ENCODE measurements at regions not wholly inside any gene's neighbourhood (a gene's known extent, or its start where the extent isn't known, plus 50 kb on each side); places are given as distances from the start of the nearest gene placed in this dataset.

DNA sequence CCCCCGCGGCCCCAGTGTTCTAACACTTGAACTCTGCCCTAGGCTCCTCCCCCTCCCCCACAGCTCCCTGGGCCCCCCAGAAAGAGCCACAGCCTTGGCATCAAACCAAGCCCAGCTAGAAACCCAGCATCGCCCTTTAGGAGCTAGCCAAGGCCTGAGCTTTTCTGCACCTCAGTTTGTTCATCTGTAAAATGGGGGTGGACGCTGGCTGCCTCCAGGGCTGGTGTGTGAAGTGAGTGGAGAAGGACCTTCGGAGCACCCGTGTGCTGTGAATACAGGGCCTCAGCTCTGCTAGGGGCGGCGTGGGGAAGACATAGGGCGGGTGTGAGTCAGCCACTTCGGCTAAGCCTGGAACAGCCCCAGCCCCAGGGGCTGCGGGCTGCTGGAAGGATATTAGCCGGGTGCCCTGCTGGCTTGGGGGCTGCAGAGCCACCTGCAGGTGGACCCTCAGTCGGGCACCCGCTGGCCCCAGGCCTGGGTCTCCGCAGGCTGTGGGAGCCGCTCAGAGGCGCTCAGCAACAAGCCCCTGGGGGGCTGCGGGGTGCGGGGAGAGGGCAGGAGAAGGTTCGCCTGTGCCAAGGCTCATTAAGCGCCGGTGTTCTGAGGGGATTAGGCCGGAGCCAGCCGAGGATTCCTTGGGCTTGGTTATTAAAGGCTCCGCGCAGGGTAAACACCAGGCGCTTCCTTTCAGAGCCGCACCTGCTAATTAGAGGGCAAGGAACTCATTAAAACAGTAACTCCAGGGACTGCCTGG, 217.0 kb upstream of the CIBAR2 start:
- no peak for DNase-seq

DNA sequence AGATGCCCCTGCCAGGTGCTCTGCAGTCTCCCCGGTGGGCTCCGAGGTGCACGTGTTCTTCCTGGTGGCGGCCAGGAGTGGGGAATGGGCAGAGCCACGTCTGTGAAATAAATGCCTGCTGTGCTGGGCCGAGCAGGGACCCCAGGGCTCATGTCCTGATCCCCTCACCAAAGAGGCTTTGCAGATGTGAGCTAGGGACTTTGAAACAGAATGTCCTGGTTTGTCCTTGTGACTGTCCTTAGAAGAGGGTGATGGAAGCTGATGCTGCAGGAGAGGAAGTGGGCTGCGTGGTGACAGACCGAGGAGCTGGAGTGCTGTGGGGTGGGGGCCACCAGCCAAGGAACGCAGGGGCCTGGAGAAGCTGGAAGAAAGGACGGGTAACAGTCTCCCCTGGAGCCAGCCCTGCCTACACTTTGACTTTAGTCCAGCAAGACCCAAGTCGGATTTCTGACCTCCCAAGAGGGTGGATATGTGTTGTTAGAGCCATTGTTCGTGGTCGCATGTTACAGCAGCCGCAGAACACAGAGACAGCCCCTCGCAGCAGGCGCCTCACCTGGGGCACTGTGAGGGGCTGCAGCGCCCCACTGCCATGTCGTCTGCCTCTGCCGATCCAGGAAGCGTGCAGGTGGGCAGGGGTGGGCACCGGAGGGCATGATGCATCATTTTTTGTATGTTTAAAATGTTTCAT, 217.9 kb upstream of the CIBAR2 start:
- no peak for DNase-seq

DNA sequence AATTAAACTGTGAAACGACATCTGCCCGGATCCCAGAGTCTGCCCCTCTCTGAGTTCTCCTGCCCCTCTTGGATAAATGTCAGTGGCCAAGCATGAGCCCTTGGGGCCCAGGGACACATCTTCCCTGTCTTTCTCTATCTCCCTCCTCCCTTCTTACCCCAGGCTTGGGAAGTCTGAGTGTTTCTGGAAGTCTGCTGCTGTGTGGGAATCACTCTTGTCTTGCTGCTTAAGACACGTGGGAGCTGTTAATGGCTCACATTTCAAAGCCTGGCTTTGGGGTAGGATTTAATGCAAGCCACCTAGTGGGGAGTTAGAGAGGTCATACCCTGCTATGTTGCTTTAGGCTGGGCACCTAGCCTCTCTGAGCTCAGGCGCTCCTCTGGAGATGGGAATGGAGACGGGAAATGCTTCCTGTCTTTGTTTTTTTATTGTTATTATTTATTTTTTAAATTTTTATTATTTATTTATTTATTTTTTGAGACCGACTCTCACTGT, 218.5 kb upstream of the CIBAR2 start:
- peak in 3 of 6 experiments; percentile 25 to 53 (median 46) for DNase-seq

DNA sequence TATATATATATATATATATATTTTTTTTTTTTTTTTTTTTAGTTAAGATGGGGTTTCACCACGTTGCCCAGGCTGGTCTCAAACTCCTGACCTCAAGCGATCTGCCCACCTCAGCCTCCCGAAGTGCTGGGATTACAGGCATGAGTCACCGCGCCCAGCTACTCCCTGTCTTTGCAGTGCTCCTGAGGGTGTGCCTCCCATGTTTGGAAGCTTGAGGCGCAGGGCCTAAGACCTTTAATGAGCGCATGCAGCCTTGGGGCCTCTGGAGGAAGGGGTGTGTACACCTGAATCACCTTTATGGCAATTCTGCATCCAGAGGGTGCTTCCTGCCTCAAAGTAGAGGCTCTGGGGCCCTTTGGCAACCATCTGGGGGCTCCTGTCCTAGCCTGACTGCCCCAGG, 219.4 kb upstream of the CIBAR2 start:
- DNase-seq = no peak

DNA sequence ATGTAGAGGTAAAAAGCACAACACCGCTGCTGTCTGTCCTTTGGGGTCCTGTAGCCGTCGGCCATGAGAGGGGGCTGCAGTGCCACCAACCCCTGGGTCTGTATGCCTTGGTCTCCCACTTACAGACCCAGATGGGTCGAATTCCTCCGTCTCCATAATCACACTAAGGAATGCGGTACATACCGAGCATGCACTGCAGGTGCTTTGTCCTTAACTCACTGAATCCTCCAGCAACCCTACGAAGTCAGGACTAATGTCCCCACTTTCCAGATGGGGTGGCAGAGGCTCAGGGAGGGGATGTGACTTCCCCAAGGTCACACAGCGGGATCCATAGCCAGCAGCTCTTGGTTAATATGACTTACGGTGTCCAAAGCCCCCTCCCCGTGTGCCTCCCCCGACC, 219.9 kb upstream of the CIBAR2 start:
- no peak for DNase-seq

DNA sequence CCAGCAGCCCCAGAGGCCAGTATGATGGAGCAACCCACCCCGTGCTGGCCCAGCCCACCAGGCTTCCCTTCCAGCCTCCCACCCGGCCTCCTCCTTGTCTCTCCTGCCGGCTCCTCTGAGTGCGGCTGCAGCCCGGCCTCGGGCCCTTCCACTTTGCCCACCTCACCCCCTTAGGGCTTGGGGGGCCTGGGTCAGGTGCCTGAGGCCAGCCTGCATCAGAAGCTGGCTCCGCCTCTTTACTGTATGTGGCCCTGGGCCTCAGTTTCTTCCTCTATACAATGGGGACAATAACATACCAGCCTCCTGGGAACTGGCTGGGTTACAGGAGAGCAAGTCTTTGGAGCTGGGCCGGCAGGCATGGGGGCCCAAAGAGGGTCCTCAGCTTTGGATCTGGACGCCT, 221.1 kb upstream of the CIBAR2 start:
- DNase-seq = peak in 1 of 6 experiments; percentile 7

DNA sequence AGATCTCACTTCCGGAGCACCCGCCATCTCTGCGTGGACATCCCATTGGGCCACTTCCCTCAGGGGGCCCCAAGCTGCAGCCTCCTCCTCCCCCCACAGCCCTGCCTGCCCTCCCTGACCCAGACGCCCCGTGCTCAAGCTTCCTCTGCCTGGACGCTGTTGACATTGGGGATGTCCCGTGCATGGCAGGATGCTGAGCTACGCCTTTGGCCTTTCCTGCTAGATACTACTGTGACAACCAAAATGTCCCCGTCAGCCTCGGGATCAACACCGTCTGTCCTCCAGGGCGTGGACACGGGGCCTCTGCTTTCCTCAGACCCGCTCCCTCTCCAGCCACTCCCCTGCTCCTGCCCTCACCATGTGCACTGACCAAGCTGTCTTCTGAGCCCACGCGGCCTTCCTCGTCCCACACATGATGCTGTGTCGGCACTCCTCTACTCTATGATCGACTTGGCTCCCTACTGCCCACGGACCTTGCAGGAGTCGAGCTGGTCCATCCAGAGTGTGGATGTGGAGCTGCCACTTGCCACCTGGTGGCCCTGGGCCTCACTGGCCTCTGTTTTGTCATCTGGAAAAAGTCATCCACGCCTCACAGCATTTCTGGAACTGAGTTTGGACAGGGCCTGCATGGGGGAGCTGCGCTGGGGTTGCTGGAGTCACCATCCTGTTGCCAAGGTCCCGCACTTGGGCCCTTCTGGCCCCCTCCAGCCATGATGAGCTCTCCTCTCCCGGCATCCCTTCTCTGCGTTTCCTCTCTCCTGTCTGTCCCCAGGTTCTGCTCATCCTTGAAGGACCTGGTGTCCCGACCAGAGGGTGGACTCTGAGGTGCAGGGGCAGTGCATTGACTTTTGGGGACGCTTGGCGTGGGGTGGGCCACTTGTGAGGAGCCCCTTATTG, 221.7 kb upstream of the CIBAR2 start:
- no peak for DNase-seq

DNA sequence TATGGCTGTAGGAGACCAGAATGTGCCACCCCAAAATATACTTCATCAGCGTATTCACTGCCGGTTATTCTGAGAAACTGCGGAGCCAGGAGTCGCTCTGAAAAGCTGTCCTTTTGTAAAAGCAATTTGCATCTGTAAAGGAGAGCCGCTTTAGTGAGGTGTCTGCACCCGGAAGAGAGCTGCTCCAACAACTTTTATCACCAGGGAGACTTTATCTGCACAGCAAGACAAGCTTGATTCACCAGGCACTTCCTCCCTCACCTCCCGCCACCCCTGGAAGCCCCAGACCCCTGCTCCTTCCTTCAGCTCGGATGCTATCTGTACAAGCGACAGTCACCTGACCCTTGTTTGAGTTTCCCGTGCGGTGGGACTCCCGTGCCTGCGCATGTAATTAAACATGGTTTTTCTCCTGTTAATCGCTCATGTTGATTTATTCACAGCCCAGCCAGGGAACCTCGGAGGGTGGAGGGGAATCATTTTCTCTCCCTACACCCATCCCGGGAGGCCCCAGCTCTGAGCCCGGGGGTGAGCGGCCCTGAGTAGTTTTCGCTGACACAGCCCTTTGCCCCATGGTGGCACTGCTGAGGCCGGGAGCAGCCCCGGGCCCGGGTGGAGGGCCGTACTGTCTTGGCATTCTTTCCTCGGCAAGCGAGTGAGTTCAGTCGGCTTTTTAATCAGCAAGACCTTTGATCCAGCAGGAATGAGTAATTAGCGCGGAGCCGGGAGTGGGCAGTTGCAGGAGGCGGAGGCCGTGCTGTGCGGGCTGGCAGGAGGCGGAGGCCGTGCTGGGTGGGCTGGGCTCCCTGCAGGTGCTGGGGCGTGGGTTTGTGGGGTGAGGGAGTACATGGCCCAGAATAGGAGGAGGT, 222.7 kb upstream of the CIBAR2 start:
- peak in 5 of 6 experiments; percentile 22 to 70 (median 35) for DNase-seq

DNA sequence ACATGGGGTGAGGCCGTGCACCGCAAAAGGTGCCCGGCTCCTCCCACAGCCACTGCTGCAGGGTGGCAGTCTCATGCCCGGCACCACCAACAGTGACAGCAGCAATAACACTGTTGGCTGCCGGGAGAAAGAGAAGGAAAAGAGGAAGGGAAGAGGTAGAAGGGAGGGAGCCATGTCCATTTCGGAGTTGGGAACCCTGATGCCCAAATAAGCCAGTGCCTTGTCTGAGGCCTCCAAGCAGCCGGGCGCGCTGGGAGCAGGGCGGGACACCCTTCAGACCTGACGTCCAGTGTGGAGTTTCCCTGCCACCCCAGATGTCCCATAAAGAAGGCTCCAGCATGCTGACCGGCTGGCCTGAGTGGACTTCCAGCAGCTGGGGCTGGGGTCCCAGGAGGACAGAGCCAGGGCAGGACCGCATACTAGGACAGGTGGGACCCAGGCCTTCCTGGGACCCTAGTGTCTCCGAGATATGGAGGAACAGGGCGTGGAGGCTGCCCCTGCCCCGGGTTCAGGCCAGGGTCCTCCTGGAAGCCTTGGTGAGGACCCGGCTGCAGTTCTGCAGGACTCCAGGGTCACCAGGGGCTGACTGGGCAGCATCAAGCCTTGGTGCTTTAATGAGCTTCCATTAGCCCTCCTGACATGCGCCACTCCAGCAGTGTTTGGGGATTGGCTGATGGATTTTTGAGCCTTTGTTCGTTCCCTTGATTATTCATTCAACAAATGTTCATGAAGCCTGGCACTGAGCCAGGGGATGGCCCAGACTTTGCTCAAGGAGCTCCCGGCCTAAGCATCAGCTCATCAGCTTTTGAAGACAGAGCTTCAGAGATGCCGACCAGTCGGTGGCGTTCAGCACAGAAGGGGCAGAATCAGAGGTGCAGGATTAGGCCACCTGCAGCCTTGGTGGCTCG, 223.6 kb upstream of the CIBAR2 start:
- no peak for DNase-seq

DNA sequence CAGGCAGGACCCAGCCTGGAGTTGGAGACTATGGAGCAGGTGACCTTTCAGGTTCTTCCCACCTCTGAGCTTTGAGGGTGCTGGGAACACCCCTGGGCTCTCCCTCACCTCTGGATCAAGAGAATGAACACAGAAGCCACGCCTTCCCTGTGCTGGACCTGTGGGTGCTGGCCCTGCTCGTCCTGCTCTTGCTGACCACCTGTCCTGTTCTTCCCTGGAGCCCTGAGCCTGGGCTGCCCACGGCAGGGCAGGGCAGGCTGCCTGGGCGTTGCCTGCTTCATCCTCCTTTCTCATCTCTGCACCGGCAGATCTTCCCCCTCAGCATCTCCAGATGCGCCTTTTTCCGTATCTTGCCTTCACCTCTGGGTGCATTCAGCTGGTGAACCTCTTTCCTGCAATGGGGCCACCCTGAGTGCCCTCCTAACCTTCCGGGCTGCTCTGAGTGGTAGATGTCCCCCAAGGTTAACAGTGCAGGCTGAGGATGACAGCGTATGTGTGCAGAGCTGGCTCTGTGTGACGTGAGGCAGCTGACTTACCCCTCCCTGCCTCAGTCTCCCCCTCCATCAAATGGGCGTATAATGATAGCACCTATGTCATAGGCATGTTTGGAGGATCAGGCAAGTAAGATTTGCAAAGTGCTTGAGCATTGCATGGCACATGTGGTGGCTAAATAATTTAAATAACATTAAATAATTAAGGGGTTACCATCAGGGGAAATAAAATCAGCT, 225.8 kb upstream of the CIBAR2 start:
- DNase-seq = no peak

DNA sequence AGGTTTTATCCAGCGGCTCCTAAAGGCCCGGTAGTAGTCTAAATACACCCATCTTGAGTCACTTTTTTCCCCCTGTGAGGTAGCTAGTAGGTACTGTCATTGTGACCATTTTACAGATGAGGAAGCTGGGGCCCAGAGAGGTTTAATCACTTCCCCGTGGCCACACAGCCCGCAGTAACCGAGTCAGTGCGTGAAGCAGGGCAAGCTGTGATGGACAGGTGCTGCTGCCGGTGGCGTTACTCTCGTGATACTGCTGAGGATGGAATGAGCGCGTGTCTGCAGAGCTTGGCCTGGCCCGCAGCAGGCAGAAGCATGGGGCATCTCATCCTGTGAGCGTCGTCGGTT, 226.3 kb upstream of the CIBAR2 start:
- no peak for DNase-seq

DNA sequence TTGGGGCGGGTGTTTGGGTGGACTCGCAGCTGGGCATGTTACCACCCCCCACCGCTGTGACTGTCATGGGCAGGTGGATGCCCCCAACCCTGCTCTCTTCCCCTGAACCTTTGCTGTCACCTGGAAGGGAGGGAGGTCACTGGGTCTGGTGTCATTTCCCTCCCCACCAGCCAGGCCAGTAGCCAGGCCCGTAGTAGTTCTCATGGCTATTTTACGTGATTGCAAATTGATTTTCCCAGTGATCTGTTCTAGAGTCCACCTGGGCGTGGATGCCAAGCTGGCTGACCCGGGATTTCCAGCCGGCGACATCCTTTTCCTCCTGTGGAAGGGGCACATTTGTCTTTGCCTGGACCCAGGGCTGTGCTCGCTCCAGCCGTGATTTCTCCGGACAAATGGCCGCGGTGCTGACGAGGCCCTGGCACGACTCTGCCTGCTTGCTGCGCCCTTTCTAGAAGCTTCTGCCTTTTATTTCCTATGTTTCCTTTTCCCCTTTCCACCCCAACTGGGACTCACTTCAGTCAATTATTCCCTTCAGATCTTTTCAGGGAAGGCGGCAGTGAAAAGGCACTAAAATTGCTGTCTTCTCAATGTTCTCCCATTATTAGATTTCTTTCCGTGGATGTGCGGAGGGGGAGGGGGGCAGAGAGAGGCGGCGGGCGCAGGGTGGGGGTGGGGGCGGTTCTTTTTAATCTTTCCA, 226.9 kb upstream of the CIBAR2 start:
- DNase-seq = no peak

DNA sequence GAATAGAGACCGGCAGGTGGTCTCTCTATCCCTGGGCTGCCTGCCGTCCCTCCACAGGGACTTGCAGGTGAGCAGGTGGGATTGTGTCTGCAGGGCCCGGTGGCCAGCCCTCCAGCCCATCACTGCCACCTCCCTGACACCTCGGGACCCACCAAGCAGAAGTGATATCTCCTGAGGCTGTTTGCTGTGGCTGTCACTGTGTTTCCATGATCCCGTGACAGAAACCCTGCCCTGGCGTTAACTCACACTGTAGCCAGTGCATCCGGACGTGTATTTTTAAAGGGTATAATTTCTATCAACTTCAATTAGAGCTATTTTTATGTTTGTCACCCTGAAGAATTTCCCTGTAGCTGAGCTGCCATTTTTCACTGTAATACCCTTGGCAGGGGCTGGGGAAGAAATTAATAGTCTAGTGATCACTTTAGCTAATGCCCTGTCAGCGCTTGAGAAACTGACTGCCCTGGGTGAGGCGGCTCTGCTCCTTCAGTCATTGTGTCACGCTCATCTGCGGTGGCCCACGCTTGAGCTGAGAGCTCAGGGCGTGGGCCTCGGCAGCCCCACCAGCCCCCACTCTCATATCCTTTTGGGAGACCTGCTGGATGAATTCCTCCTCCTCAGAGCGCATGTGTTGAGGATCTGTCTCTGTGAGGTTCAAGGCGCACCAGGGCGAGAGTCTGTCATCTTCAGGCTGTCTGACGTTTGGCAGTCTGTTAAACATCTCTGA, 229.9 kb upstream of the CIBAR2 start:
- DNase-seq = no peak

DNA sequence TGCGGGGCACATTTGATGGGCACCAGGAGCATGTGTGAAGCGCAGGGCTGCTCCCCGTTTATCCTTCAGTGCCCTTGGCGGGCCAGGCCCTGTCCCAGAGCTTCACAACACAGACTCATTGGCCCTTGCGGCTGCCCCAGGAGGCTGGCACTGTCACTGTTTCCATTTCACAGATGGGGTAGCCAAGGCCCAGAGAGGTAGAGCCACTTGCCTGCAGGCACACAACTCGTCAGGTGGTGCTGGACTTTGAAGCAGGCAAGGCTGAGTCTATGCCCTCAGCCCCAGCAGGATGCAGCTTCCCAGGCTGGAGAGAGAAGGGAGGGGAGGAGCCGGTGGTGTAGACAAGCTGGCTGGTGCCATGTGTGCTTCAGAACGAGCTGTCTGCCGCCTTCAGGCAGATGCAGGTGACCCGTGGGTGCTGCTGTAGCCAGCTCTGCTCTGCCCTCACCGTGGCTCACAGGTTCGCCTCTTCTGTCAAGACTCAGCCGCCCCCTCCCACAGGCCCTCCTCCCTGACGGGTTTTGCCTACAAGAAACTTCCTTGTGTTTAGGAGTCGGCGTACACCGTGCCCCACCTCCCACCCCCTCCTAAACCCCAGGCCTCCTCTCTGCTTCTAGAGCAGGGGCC, 232.3 kb upstream of the CIBAR2 start:
- DNase-seq = no peak

DNA sequence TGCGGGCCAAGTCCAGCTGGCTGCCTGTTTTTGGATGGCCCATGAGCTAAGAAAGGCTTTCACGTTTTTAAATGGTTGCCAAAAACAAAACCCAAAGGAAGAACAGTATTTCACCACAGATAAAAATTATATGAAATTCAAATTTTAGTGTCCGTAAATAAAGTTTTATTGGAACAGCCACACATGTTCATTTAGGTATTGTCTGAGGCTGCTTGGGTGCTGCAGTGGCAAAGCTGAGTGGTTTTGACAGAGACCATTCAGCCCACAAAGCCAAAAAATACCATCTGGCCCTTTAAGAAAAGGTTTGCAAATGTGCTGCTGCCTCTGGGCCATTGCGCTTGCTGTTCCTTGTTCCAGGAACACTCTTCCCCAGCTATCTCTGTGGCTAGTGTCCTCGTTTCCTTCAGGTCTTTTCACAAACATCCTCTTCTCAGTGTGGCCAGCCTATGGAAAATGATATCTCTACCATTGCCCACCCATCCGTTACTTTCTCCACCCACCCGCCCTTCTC, 232.9 kb upstream of the CIBAR2 start:
- DNase-seq = no peak

DNA sequence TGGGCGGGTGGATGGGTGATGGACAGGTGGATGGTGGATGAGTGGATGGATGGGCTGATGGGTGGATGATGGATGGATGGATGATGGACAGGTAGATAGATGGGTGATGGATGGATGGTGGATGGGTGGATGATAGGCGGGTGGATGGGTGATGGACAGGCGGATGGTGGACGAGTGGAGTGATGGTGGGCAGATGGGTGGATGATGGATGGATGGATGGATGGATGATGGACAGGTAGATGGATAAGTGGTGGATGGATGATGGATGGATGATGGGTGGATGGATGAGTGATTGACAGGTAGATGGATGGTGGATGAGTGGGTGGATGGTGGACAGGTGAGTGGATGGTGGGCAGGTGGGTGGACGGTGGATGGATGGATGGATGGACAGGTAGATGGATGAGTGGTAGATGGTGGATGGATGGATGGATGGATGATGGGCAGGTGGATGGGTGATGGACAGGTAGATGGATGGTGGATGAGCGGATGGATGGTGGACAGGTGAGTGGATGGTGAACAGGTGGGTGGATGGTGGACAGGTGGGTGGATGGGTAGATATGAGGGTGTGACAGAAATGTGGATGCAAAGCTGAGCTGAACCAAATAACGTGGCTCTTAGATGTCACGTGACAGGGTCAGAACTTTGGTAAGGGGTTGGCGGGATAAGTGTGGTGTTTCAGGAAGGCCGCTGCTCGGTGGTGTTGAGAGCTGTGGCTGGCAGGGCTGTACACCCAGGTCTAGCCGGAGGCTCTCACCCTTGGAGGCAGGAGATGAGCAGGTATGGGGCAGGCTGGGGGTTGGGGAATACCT, 234.3 kb upstream of the CIBAR2 start:
- no peak for DNase-seq

DNA sequence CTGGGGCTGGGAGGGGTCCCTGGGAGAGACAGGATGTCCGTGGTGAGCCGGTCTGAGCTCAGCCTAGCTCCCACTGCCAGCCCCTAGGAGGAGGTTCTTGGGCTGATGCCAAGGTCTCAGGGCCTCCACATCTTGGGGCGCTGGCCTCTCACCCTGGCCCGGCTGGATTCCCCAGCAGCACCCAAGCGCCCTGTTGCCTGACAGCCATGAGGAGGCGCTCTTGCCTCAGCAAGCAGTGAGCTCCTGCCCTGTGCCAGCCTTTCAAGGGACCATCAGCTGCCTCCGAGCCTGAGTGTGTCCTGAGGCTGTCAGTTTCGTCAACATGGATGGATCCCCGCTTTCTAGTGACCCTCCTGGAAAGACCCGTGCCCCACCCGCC, 234.9 kb upstream of the CIBAR2 start:
- no peak for DNase-seq
